Hepatocyte (in vitro differentiated cells): ENCODE measurements at regions not wholly inside any gene's neighbourhood (a gene's known extent, or its start where the extent isn't known, plus 50 kb on each side); places are given as distances from the start of the nearest gene placed in this dataset.

Experiments used
- DNase-seq: peaks from one replicate; pipeline ENCODE4 v3.0.0-alpha.2; 2016; ENCODE audit warnings: low spot score
- H2AFZ ChIP-seq: fragments of 200-600 bp; sonication (generic); 2 replicates; pipeline ENCODE4 v1.6.0; 2016; ENCODE audit warnings: antibody characterized with exemption, mild to moderate bottlenecking
- H3K27ac ChIP-seq: fragments of 200-600 bp; sonication (generic); 2 replicates; pipeline ENCODE4 v1.5.1; 2016; ENCODE audit warnings: mild to moderate bottlenecking
- H3K27me3 ChIP-seq: fragments of 200-600 bp; sonication (generic); 2 replicates; pipeline ENCODE4 v1.6.1; 2016
- H3K36me3 ChIP-seq: fragments of 200-600 bp; sonication (generic); replicated peaks from 2 replicates; pipeline ENCODE4 v1.5.1; 2016; ENCODE audit warnings: low read depth; ENCODE audit not compliant: insufficient read depth
- H3K4me1 ChIP-seq: fragments of 200-600 bp; sonication (generic); 2 replicates; pipeline ENCODE4 v1.5.1; 2016; ENCODE audit warnings: mild to moderate bottlenecking, moderate library complexity; ENCODE audit not compliant: insufficient read depth
- H3K4me2 ChIP-seq: fragments of 200-600 bp; sonication (generic); 2 replicates; pipeline ENCODE4 v1.6.0; 2016
- H3K4me3 ChIP-seq: fragments of 200-600 bp; sonication (generic); 2 replicates; pipeline ENCODE4 v1.5.1; 2016; ENCODE audit warnings: mild to moderate bottlenecking
- H3K79me2 ChIP-seq: fragments of 200-600 bp; sonication (generic); 2 replicates; pipeline ENCODE4 v1.6.0; 2017; ENCODE audit warnings: mild to moderate bottlenecking
- H3K9me2 ChIP-seq: fragments of 200-600 bp; sonication (generic); replicated peaks from 2 replicates; pipeline ENCODE4 v1.6.0; 2017; ENCODE audit warnings: mild to moderate bottlenecking; ENCODE audit not compliant: insufficient read depth
- H3K9me3 ChIP-seq: fragments of 200-600 bp; sonication (generic); 2 replicates; pipeline ENCODE4 v1.5.1; 2016; ENCODE audit warnings: low read depth, mild to moderate bottlenecking
- H4K20me1 ChIP-seq: fragments of 200-600 bp; sonication (generic); 2 replicates; pipeline ENCODE4 v1.6.0; 2016; ENCODE audit warnings: mild to moderate bottlenecking; ENCODE audit not compliant: insufficient read depth, poor library complexity, severe bottlenecking
- CTCF ChIP-seq: fragments of 200-600 bp; sonication (generic); IDR thresholded peaks from 2 replicates; pipeline ENCODE4 v1.5.1; 2016; ENCODE audit warnings: antibody characterized with exemption, mild to moderate bottlenecking; ENCODE audit not compliant: poor library complexity
- EZH2 ChIP-seq: fragments of 200-600 bp; sonication (generic); IDR thresholded peaks from 2 replicates; pipeline ENCODE4 v1.6.1; 2016; ENCODE audit warnings: antibody characterized with exemption, mild to moderate bottlenecking, borderline replicate concordance
- EZH2phosphoT487 ChIP-seq: fragments of 200-600 bp; sonication (generic); IDR thresholded peaks from one replicate; pipeline ENCODE4 v1.6.1; 2018; ENCODE audit warnings: antibody characterized with exemption, mild to moderate bottlenecking, low read depth, moderate library complexity; ENCODE audit not compliant: unreplicated experiment, severe bottlenecking
- WGBS: methylation state at CpG from one replicate; pipeline ENCODE4 v1.1.6; 2016; ENCODE audit warnings: low lambda C conversion rate; ENCODE audit errors: missing lambda C conversion rate; 5-methylcytosine and 5-hydroxymethylcytosine counted together

GRCh38 chrX:8914681-8915080 is 113.5 kb upstream of the FAM9A start:
- Histone ChIP-seq H2AFZ (no peak overlapping the region), H3K79me2 (no peaks in the 10 kb centered on the region), H4K20me1 (no peaks in the 10 kb centered on the region), H3K27me3 (no peaks in the 10 kb centered on the region), H3K9me2 (no peaks in the 10 kb centered on the region), H3K4me3 (no peak overlapping the region), H3K27ac (no peak overlapping the region), H3K36me3 (no peaks in the 10 kb centered on the region), H3K4me1 (no peaks in the 10 kb centered on the region), H3K9me3 (no peaks in the 10 kb centered on the region), H3K4me2 (no peak overlapping the region)
- 50% methylated on average over 4 of the region's 4 CpGs for WGBS
- no peak for DNase-seq
- TF ChIP-seq EZH2phosphoT487 = no peak
- TF ChIP-seq CTCF = no peak
- no peak for TF ChIP-seq EZH2

- no peak for DNase-seq
- H3K9me3 ChIP-seq = no peaks in the 10 kb centered on the region
- no peak overlapping the region for H3K4me2 ChIP-seq
Observed at GRCh38 chrX:8913655-8914409, 112.6 kb upstream of the FAM9A start.

GRCh38 chrX:8907688-8908087 is 106.5 kb upstream of the FAM9A start:
- no peaks in the 10 kb centered on the region for H4K20me1 ChIP-seq
- H3K9me2 ChIP-seq = no peaks in the 10 kb centered on the region
- 67% methylated on average over 2 of the region's 2 CpGs for WGBS
- no peak overlapping the region for H3K27ac ChIP-seq
- no peak overlapping the region for H3K4me2 ChIP-seq
- no peaks in the 10 kb centered on the region for H3K27me3 ChIP-seq
- H3K36me3 ChIP-seq = no peaks in the 10 kb centered on the region
- no peaks in the 10 kb centered on the region for H3K4me1 ChIP-seq
- no peaks in the 10 kb centered on the region for H3K79me2 ChIP-seq
- no peak for DNase-seq
- H3K9me3 ChIP-seq = no peaks in the 10 kb centered on the region
- H3K4me3 ChIP-seq = no peak overlapping the region
- H2AFZ ChIP-seq = no peak overlapping the region
- TF ChIP-seq CTCF (no peak), EZH2phosphoT487 (no peak), EZH2 (no peak)

More at GRCh38 chrX:8913655-8914409, 112.6 kb upstream of the FAM9A start:
- H3K4me1 ChIP-seq = no peaks in the 10 kb centered on the region
- H3K36me3 ChIP-seq = no peaks in the 10 kb centered on the region
- H3K27me3 ChIP-seq = no peaks in the 10 kb centered on the region
- H4K20me1 ChIP-seq = no peaks in the 10 kb centered on the region
- H2AFZ ChIP-seq = no peak overlapping the region
- WGBS = 66% methylated on average over 6 of the region's 6 CpGs
- TF ChIP-seq EZH2phosphoT487 (no peak), CTCF (no peak), EZH2 (no peak)
- H3K27ac ChIP-seq = peak overlapping the region; percentile 35
- no peaks in the 10 kb centered on the region for H3K9me2 ChIP-seq
- no peak overlapping the region for H3K4me3 ChIP-seq
- no peaks in the 10 kb centered on the region for H3K79me2 ChIP-seq
